Hepatocyte (in vitro differentiated cells): ENCODE measurements at regions not wholly inside any gene's neighbourhood (a gene's known extent, or its start where the extent isn't known, plus 50 kb on each side); places are given as distances from the start of the nearest gene placed in this dataset.
A peak's percentile ranks its signal among the peaks of the same experiment; 100 is the strongest.

Source experiments
- DNase-seq: peaks from one replicate; pipeline ENCODE4 v3.0.0-alpha.2; 2016; ENCODE audit warnings: low spot score
- H2AFZ ChIP-seq: fragments of 200-600 bp; sonication (generic); 2 replicates; pipeline ENCODE4 v1.6.0; 2016; ENCODE audit warnings: antibody characterized with exemption, mild to moderate bottlenecking
- H3K27ac ChIP-seq: fragments of 200-600 bp; sonication (generic); 2 replicates; pipeline ENCODE4 v1.5.1; 2016; ENCODE audit warnings: mild to moderate bottlenecking
- H3K27me3 ChIP-seq: fragments of 200-600 bp; sonication (generic); 2 replicates; pipeline ENCODE4 v1.6.1; 2016
- H3K36me3 ChIP-seq: fragments of 200-600 bp; sonication (generic); replicated peaks from 2 replicates; pipeline ENCODE4 v1.5.1; 2016; ENCODE audit warnings: low read depth; ENCODE audit not compliant: insufficient read depth
- H3K4me1 ChIP-seq: fragments of 200-600 bp; sonication (generic); 2 replicates; pipeline ENCODE4 v1.5.1; 2016; ENCODE audit warnings: mild to moderate bottlenecking, moderate library complexity; ENCODE audit not compliant: insufficient read depth
- H3K4me2 ChIP-seq: fragments of 200-600 bp; sonication (generic); 2 replicates; pipeline ENCODE4 v1.6.0; 2016
- H3K4me3 ChIP-seq: fragments of 200-600 bp; sonication (generic); 2 replicates; pipeline ENCODE4 v1.5.1; 2016; ENCODE audit warnings: mild to moderate bottlenecking
- H3K79me2 ChIP-seq: fragments of 200-600 bp; sonication (generic); 2 replicates; pipeline ENCODE4 v1.6.0; 2017; ENCODE audit warnings: mild to moderate bottlenecking
- H3K9me2 ChIP-seq: fragments of 200-600 bp; sonication (generic); replicated peaks from 2 replicates; pipeline ENCODE4 v1.6.0; 2017; ENCODE audit warnings: mild to moderate bottlenecking; ENCODE audit not compliant: insufficient read depth
- H3K9me3 ChIP-seq: fragments of 200-600 bp; sonication (generic); 2 replicates; pipeline ENCODE4 v1.5.1; 2016; ENCODE audit warnings: low read depth, mild to moderate bottlenecking
- H4K20me1 ChIP-seq: fragments of 200-600 bp; sonication (generic); 2 replicates; pipeline ENCODE4 v1.6.0; 2016; ENCODE audit warnings: mild to moderate bottlenecking; ENCODE audit not compliant: insufficient read depth, poor library complexity, severe bottlenecking
- EZH2 ChIP-seq: fragments of 200-600 bp; sonication (generic); IDR thresholded peaks from 2 replicates; pipeline ENCODE4 v1.6.1; 2016; ENCODE audit warnings: antibody characterized with exemption, mild to moderate bottlenecking, borderline replicate concordance
- EZH2phosphoT487 ChIP-seq: fragments of 200-600 bp; sonication (generic); IDR thresholded peaks from one replicate; pipeline ENCODE4 v1.6.1; 2018; ENCODE audit warnings: antibody characterized with exemption, mild to moderate bottlenecking, low read depth, moderate library complexity; ENCODE audit not compliant: unreplicated experiment, severe bottlenecking
- WGBS: methylation state at CpG from one replicate; pipeline ENCODE4 v1.1.6; 2016; ENCODE audit warnings: low lambda C conversion rate; ENCODE audit errors: missing lambda C conversion rate; 5-methylcytosine and 5-hydroxymethylcytosine counted together
- TF ChIP-seq, protein P1 (sequence below): fragments of 200-600 bp; sonication (generic); IDR thresholded peaks from 2 replicates; pipeline ENCODE4 v1.5.1; 2016; ENCODE audit warnings: antibody characterized with exemption, mild to moderate bottlenecking; ENCODE audit not compliant: poor library complexity

DNA sequence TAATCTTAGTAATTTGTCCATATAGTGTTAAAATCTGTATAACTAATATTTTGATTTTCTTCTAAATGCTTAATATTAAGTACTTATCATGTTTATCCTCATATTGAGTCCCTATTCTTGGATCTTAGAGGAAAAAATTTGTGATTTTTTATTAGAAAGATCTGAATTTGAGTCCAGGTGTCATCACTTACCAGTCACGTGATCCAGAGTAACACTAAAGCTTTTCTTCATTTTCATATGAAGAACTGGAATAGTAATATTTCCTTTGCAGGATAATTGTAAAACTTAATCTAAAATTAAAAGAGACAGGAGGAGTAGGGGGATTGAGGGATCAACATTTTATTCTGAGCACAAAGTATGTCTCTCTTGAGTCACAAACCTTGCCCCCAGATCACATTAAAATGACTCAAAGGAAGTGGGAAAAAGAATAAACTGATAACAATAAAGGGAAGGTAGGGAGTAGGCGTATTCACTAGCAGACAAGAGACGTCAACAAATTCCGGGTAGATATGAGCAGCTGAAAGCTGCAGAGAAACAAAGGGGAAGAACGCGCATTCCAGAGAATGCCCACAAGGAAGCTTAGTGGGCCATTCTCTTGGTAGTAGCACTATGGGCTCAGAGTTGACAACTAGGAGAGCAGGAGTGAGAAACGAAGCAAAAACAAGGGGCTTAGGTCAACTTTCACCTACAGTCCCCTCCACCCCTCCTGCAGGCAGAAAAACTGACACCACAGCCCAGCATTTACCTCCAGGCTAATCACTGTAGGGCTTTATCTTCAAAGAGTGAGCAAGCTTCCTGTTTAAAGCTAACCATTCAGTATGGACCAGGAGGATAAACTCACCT lies 123.1 kb downstream of the SPRY2 start:
- Histone ChIP-seq H3K4me3 (no peak overlapping the region), H3K79me2 (no peaks in the 10 kb centered on the region), H3K27me3 (no peaks in the 10 kb centered on the region), H3K9me2 (no peaks in the 10 kb centered on the region), H3K9me3 (no peaks in the 10 kb centered on the region), H3K4me2 (no peak overlapping the region), H3K27ac (peak overlapping the region; percentile 24), H3K36me3 (no peaks in the 10 kb centered on the region), H2AFZ (peak overlapping the region; percentile 15), H4K20me1 (no peaks in the 10 kb centered on the region), H3K4me1 (peaks cover 10% of the 10 kb centered on the region)
- no peak for DNase-seq
- 48% methylated on average over 7 of the region's 7 CpGs for whole genome bisulfite sequencing
- TF ChIP-seq EZH2 (no peak), EZH2phosphoT487 (no peak)
- TF ChIP-seq, protein P1, sequence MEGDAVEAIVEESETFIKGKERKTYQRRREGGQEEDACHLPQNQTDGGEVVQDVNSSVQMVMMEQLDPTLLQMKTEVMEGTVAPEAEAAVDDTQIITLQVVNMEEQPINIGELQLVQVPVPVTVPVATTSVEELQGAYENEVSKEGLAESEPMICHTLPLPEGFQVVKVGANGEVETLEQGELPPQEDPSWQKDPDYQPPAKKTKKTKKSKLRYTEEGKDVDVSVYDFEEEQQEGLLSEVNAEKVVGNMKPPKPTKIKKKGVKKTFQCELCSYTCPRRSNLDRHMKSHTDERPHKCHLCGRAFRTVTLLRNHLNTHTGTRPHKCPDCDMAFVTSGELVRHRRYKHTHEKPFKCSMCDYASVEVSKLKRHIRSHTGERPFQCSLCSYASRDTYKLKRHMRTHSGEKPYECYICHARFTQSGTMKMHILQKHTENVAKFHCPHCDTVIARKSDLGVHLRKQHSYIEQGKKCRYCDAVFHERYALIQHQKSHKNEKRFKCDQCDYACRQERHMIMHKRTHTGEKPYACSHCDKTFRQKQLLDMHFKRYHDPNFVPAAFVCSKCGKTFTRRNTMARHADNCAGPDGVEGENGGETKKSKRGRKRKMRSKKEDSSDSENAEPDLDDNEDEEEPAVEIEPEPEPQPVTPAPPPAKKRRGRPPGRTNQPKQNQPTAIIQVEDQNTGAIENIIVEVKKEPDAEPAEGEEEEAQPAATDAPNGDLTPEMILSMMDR, result no peak

GRCh38 chr13:80215368-80215767 lies 125.6 kb downstream of the SPRY2 start:
- H3K9me3 ChIP-seq, result no peaks in the 10 kb centered on the region
- 44% methylated on average over 3 of the region's 3 CpGs for WGBS
- H3K27ac ChIP-seq, result peak overlapping the region; percentile 8
- H2AFZ ChIP-seq, result no peak overlapping the region
- H3K36me3 ChIP-seq, result no peaks in the 10 kb centered on the region
- no peaks in the 10 kb centered on the region for H3K79me2 ChIP-seq
- peaks cover 10% of the 10 kb centered on the region for H3K4me1 ChIP-seq
- H3K9me2 ChIP-seq, result no peaks in the 10 kb centered on the region
- TF ChIP-seq, protein P1, result no peak
- TF ChIP-seq EZH2 (no peak), EZH2phosphoT487 (no peak)
- H4K20me1 ChIP-seq, result no peaks in the 10 kb centered on the region
- no peaks in the 10 kb centered on the region for H3K27me3 ChIP-seq
- no peak for DNase-seq
- H3K4me2 ChIP-seq, result no peak overlapping the region
- H3K4me3 ChIP-seq, result no peak overlapping the region

DNA sequence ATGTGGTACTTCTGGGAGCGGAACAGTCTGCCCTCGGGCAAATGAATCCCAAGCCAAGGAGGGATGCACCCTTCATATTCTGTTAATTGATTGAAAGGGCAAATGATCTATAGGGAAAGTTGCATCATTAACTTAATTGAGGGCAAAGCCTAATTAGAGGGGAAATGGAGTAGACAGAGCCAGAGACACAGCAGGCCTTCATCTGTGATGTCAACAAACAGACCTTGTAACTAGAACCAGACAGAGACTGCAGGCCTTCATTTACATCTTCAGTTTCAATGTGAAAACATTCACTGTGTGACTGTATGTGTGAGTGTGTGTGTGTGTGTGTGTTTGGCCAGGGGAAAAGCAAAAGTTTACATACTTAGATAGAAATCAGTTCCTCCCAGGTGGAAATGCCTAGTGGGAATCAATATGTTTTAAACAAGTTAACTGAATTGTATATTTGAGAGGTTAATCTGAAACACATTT lies 126.4 kb downstream of the SPRY2 start:
- TF ChIP-seq, protein P1, result no peak
- TF ChIP-seq EZH2 (no peak), EZH2phosphoT487 (no peak)
- WGBS, result 51% methylated on average over 2 of the region's 2 CpGs
- H4K20me1 ChIP-seq, result no peaks in the 10 kb centered on the region
- DNase-seq, result peak; percentile 11
- no peaks in the 10 kb centered on the region for H3K9me3 ChIP-seq
- H2AFZ ChIP-seq, result no peak overlapping the region
- peaks cover 10% of the 10 kb centered on the region for H3K4me1 ChIP-seq
- H3K27ac ChIP-seq, result peak overlapping the region; percentile 37
- H3K27me3 ChIP-seq, result no peaks in the 10 kb centered on the region
- no peak overlapping the region for H3K4me3 ChIP-seq
- no peaks in the 10 kb centered on the region for H3K36me3 ChIP-seq
- H3K4me2 ChIP-seq, result no peak overlapping the region
- no peaks in the 10 kb centered on the region for H3K9me2 ChIP-seq
- H3K79me2 ChIP-seq, result no peaks in the 10 kb centered on the region
